ENCODE measurements at regions not wholly inside any gene's neighbourhood (a gene's known extent, or its start where the extent isn't known, plus 50 kb on each side); places are given as distances from the start of the nearest gene placed in this dataset.

GRCh38 chr11:34755671-34756070 lies 134.8 kb downstream of the EHF start:
- TF ChIP-seq, protein P1, sequence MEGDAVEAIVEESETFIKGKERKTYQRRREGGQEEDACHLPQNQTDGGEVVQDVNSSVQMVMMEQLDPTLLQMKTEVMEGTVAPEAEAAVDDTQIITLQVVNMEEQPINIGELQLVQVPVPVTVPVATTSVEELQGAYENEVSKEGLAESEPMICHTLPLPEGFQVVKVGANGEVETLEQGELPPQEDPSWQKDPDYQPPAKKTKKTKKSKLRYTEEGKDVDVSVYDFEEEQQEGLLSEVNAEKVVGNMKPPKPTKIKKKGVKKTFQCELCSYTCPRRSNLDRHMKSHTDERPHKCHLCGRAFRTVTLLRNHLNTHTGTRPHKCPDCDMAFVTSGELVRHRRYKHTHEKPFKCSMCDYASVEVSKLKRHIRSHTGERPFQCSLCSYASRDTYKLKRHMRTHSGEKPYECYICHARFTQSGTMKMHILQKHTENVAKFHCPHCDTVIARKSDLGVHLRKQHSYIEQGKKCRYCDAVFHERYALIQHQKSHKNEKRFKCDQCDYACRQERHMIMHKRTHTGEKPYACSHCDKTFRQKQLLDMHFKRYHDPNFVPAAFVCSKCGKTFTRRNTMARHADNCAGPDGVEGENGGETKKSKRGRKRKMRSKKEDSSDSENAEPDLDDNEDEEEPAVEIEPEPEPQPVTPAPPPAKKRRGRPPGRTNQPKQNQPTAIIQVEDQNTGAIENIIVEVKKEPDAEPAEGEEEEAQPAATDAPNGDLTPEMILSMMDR (IDR thresholded peaks at IDR 0.05): no peak
- no peak for TF ChIP-seq EZH2 (IDR thresholded peaks at IDR 0.05; ENCODE audit: borderline replicate concordance, insufficient read depth, low read depth, low read length, poor library complexity, severe bottlenecking)
